HL-60 (cell line): ENCODE measurements at regions not wholly inside any gene's neighbourhood (a gene's known extent, or its start where the extent isn't known, plus 50 kb on each side); places are given as distances from the start of the nearest gene placed in this dataset.

Experiments used
- CTCF ChIP-seq: IDR thresholded peaks from one replicate; pipeline ENCODE4 v1.5.1; 2011; ENCODE audit warnings: low read length, control low read depth, inconsistent platforms; ENCODE audit not compliant: insufficient read depth
- GABPA ChIP-seq: IDR thresholded peaks from 2 replicates; pipeline ENCODE4 v1.6.1; 2012; ENCODE audit warnings: low read depth
- POLR2AphosphoS5 ChIP-seq: IDR thresholded peaks from 2 replicates; pipeline ENCODE4 v1.6.1; 2012; ENCODE audit warnings: low read depth
- REST ChIP-seq: IDR thresholded peaks from 2 replicates; pipeline ENCODE4 v1.6.1; 2012; ENCODE audit warnings: low read depth; ENCODE audit not compliant: insufficient replicate concordance
- SPI1 ChIP-seq: IDR thresholded peaks from 2 replicates; pipeline ENCODE4 v1.6.1; 2012; ENCODE audit warnings: low read depth, mild to moderate bottlenecking, borderline replicate concordance

DNA sequence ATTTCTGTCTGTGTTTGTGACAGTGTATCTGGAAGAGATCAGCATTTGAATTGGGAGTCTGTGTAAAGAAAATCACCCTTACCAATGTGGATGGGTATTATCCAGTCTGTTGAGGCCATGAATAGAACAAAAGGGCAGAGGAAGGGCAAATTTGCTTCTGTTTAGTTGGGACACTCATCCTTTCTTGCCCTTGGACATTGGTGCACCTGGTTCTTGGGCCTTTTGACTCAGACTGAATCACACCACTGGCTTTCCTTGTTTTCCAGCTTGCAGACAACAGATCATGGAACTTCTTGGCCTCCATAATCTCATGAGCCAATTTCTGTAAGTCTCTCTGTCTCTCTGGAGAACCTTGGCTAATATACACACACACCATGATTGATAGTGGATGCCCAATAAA, 164.4 kb upstream of the SGO1 start:
- TF ChIP-seq POLR2AphosphoS5 (no peak), CTCF (no peak), GABPA (no peak), REST (no peak), SPI1 (no peak)
